Left renal pelvis (tissue), 4 donors: ENCODE measurements at regions not wholly inside any gene's neighbourhood (a gene's known extent, or its start where the extent isn't known, plus 50 kb on each side); places are given as distances from the start of the nearest gene placed in this dataset.

Experiments
- DNase-seq, 4 donors: peaks; one replicate each; pipeline ENCODE4 v3.0.0-alpha.2; 2013; ENCODE audit warnings: low read depth in 4 of 4, low spot score in 3 of 4

GRCh38 chr1:239436286-239436685, 49.9 kb downstream of the CHRM3 start:
- DNase-seq: no peak

- DNase-seq: no peak
Measured at GRCh38 chr1:239437822-239438221, 51.5 kb downstream of the CHRM3 start.

GRCh38 chr1:239438891-239439290, 52.5 kb downstream of the CHRM3 start:
- no peak for DNase-seq

- DNase-seq: peak in 1 of 4 donors; percentile 21
Measured at GRCh38 chr1:239443361-239443760, 57.0 kb downstream of the CHRM3 start.

GRCh38 chr1:239446611-239447010, 60.2 kb downstream of the CHRM3 start:
- DNase-seq: no peak

- DNase-seq: no peak
Measured at GRCh38 chr1:239448911-239449310, 62.5 kb downstream of the CHRM3 start.

- no peak for DNase-seq
Measured at GRCh38 chr1:239455743-239456142, 69.4 kb downstream of the CHRM3 start.

GRCh38 chr1:239456788-239457187, 70.4 kb downstream of the CHRM3 start:
- DNase-seq: no peak

- DNase-seq: no peak
Measured at GRCh38 chr1:239457491-239458143, 71.2 kb downstream of the CHRM3 start.

- DNase-seq: no peak
Measured at GRCh38 chr1:239458144-239458500, 71.8 kb downstream of the CHRM3 start.

- DNase-seq: no peak
Measured at GRCh38 chr1:239467730-239468129, 81.4 kb downstream of the CHRM3 start.

- DNase-seq: no peak
Measured at GRCh38 chr1:239478069-239478468, 91.7 kb downstream of the CHRM3 start.

- no peak for DNase-seq
Measured at GRCh38 chr1:239483391-239483790, 97.0 kb downstream of the CHRM3 start.

- no peak for DNase-seq
Measured at GRCh38 chr1:239493811-239494414, 107.5 kb downstream of the CHRM3 start.

- no peak for DNase-seq
Measured at GRCh38 chr1:239505094-239505493, 118.7 kb downstream of the CHRM3 start.

- DNase-seq: no peak
Measured at GRCh38 chr1:239507826-239508225, 121.5 kb downstream of the CHRM3 start.

GRCh38 chr1:239511875-239512274, 125.5 kb downstream of the CHRM3 start:
- no peak for DNase-seq

- DNase-seq: no peak
Measured at GRCh38 chr1:239516579-239516978, 130.2 kb downstream of the CHRM3 start.

GRCh38 chr1:239526391-239526790, 140.0 kb downstream of the CHRM3 start:
- DNase-seq: no peak

GRCh38 chr1:239527051-239527693, 140.8 kb downstream of the CHRM3 start:
- no peak for DNase-seq

GRCh38 chr1:239536165-239536849, 149.9 kb downstream of the CHRM3 start:
- DNase-seq: no peak

GRCh38 chr1:239537795-239538194, 151.4 kb downstream of the CHRM3 start:
- DNase-seq: no peak
